EL (cell line): ENCODE measurements at regions not wholly inside any gene's neighbourhood (a gene's known extent, or its start where the extent isn't known, plus 50 kb on each side); places are given as distances from the start of the nearest gene placed in this dataset.

ENCODE experiments used
- DNase-seq: peaks from one replicate; pipeline ENCODE4 v3.0.0-alpha.2; 2016

GRCh38 chr1:168970926-168971659 lies 135.4 kb upstream of the ATP1B1 start:
- no peak for DNase-seq

GRCh38 chr1:168972225-168972624 lies 134.3 kb upstream of the ATP1B1 start:
- DNase-seq = no peak

- no peak for DNase-seq
Measured at GRCh38 chr1:168972887-168973286, 133.6 kb upstream of the ATP1B1 start.

- no peak for DNase-seq
Measured at GRCh38 chr1:168974117-168974516, 132.4 kb upstream of the ATP1B1 start.

- DNase-seq = no peak
Measured at GRCh38 chr1:168974611-168975010, 131.9 kb upstream of the ATP1B1 start.

- no peak for DNase-seq
Measured at GRCh38 chr1:168976267-168976666, 130.2 kb upstream of the ATP1B1 start.

GRCh38 chr1:168977618-168978017 lies 128.9 kb upstream of the ATP1B1 start:
- DNase-seq = no peak

- no peak for DNase-seq
Measured at GRCh38 chr1:168979276-168979675, 127.2 kb upstream of the ATP1B1 start.

- no peak for DNase-seq
Measured at GRCh38 chr1:168980180-168980579, 126.3 kb upstream of the ATP1B1 start.

GRCh38 chr1:168980656-168981055 lies 125.8 kb upstream of the ATP1B1 start:
- no peak for DNase-seq

- DNase-seq = no peak
Measured at GRCh38 chr1:168982778-168983177, 123.7 kb upstream of the ATP1B1 start.

- no peak for DNase-seq
Measured at GRCh38 chr1:168987330-168987729, 119.2 kb upstream of the ATP1B1 start.

GRCh38 chr1:168987923-168988322 lies 118.6 kb upstream of the ATP1B1 start:
- no peak for DNase-seq

GRCh38 chr1:168989985-168990384 lies 116.5 kb upstream of the ATP1B1 start:
- no peak for DNase-seq

GRCh38 chr1:168991667-168992475 lies 114.6 kb upstream of the ATP1B1 start:
- no peak for DNase-seq

- DNase-seq = no peak
Measured at GRCh38 chr1:169001353-169001752, 105.1 kb upstream of the ATP1B1 start.

- DNase-seq = peak; percentile 13
Measured at GRCh38 chr1:169003864-169004516, 102.5 kb upstream of the ATP1B1 start.

GRCh38 chr1:169005776-169006175 lies 100.7 kb upstream of the ATP1B1 start:
- no peak for DNase-seq

- DNase-seq = no peak
Measured at GRCh38 chr1:169009666-169010065, 96.8 kb upstream of the ATP1B1 start.

- no peak for DNase-seq
Measured at GRCh38 chr1:169012416-169012815, 94.1 kb upstream of the ATP1B1 start.

- DNase-seq = no peak
Measured at GRCh38 chr1:169013821-169014220, 92.7 kb upstream of the ATP1B1 start.

- DNase-seq = no peak
Measured at GRCh38 chr1:169015464-169015863, 91.0 kb upstream of the ATP1B1 start.

GRCh38 chr1:169018751-169019150 lies 87.7 kb upstream of the ATP1B1 start:
- no peak for DNase-seq
